Small intestine (tissue), 7 donors: ENCODE measurements at regions not wholly inside any gene's neighbourhood (a gene's known extent, or its start where the extent isn't known, plus 50 kb on each side); places are given as distances from the start of the nearest gene placed in this dataset.

Experiments used
- DNase-seq, 2 donors: peaks; one replicate each; pipeline versions ENCODE4 v3.0.0 to v3.0.0-alpha.2; 2013
- FAIRE-seq: peaks from 2 replicates; lab custom pipeline; 2012; peaks lifted over from hg19 to GRCh38; lab: Jason Lieb, UNC
- H3K27ac ChIP-seq, 3 donors: one replicate each; pipeline ENCODE4 v1.5.1; 2013; ENCODE audit warnings: low read length in 2 of 3, mild to moderate bottlenecking in 2 of 3, control low read depth in 1 of 3, inconsistent platforms in 1 of 3, low read depth in 1 of 3, moderate library complexity in 1 of 3
- H3K27me3 ChIP-seq, 3 donors: one replicate each; pipeline ENCODE4 v1.6.1; 2013; ENCODE audit warnings: low read length in 3 of 3, inconsistent platforms in 1 of 3; ENCODE audit not compliant: control insufficient read depth in 3 of 3, insufficient read depth in 3 of 3
- H3K36me3 ChIP-seq, 3 donors: one replicate each; pipeline ENCODE4 v1.6.1; 2013; ENCODE audit warnings: low read length in 3 of 3, inconsistent platforms in 1 of 3, low read depth in 1 of 3, mild to moderate bottlenecking in 1 of 3, moderate library complexity in 1 of 3; ENCODE audit not compliant: control insufficient read depth in 3 of 3, insufficient read depth in 2 of 3
- H3K4me1 ChIP-seq, 3 donors: one replicate each; pipeline ENCODE4 v1.6.1; 2013; ENCODE audit warnings: low read length in 2 of 3, inconsistent platforms in 1 of 3, low read depth in 1 of 3, mild to moderate bottlenecking in 1 of 3, moderate library complexity in 1 of 3; ENCODE audit not compliant: control insufficient read depth in 3 of 3, insufficient read depth in 2 of 3
- H3K4me3 ChIP-seq, 3 donors: one replicate each; pipeline ENCODE4 v1.5.1; 2013; ENCODE audit warnings: low read length in 3 of 3, control low read depth in 1 of 3, inconsistent platforms in 1 of 3, low read depth in 1 of 3, mild to moderate bottlenecking in 1 of 3, moderate library complexity in 1 of 3
- H3K9me3 ChIP-seq, 2 donors: one replicate each; pipeline ENCODE4 v1.6.1; 2013; ENCODE audit warnings: low read depth in 1 of 2, low read length in 1 of 2; ENCODE audit not compliant: control insufficient read depth in 2 of 2, insufficient read depth in 1 of 2
- WGBS, 3 donors: extraction: QIAGEN DNeasy Blood & Tissue Kit; methylation state at CpG; one replicate each; pipeline ENCODE4 v1.1.7; 2013; 5-methylcytosine and 5-hydroxymethylcytosine counted together
- donor health status: healthy with polysubstance abuse.
- donor health status: control.
- donor health status: control.
- donor health status: Bipolar disorder and iron deficiency.
- donor health status: healthy.

GRCh38 chr1:5578690-5579089 is 413.5 kb downstream of the NPHP4 start:
- Histone ChIP-seq H3K4me3 (no peak overlapping the region), H3K9me3 (no peaks in the 10 kb centered on the region), H3K27me3 (no peaks in the 10 kb centered on the region), H3K4me1 (no peaks in the 10 kb centered on the region), H3K36me3 (no peaks in the 10 kb centered on the region), H3K27ac (no peak overlapping the region)
- FAIRE-seq (no peak), DNase-seq (no peak)
- WGBS, 3 donors: 73 to 78% (median 74%) methylated on average over 8 of the region's 8 CpGs

DNA sequence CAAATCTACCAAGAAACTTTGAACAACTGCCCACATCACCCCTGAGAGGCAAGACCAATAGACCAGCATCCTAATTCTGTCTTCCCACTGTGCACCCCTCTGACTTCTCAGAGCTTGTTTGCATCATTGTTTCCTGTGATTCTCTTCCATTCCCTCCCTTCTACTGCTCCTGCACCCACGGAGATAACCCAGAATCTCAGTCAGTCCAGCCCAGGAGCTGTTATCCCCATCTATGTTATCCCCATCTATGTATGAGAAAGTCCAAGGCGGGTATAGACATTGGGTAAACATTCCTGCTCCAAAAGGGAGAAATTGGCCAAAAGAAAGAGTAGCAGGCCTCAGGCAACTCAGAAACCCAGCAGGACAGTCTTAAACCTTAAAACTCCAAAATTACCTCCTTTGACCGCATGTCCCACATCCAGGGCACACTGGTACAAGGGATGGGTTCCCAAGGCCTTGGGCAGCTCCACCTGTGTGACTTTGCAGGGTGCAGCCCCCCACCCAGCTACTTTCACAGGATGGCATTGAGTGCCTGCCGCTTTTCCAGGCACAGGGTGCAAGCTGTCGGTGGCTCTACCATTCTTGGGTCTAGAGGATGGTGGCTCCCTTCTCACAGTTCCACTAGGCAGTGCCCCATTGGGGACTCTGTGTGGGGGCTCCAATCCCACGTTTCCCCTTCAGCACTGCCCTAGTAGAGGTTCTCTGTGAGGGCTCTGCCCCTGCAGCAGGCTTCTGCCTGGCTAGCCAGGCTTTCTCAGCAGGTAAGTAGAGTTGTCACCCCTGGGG is 414.8 kb downstream of the NPHP4 start:
- DNase-seq (no peak), FAIRE-seq (no peak)
- no peaks in the 10 kb centered on the region for H3K27me3 ChIP-seq
- no peak overlapping the region for H3K27ac ChIP-seq
- H3K4me1 ChIP-seq: no peaks in the 10 kb centered on the region
- H3K9me3 ChIP-seq: no peaks in the 10 kb centered on the region
- H3K4me3 ChIP-seq: no peak overlapping the region
- no peaks in the 10 kb centered on the region for H3K36me3 ChIP-seq
- WGBS, 3 donors: 57 to 61% (median 60%) methylated on average over 6 of the region's 6 CpGs

DNA sequence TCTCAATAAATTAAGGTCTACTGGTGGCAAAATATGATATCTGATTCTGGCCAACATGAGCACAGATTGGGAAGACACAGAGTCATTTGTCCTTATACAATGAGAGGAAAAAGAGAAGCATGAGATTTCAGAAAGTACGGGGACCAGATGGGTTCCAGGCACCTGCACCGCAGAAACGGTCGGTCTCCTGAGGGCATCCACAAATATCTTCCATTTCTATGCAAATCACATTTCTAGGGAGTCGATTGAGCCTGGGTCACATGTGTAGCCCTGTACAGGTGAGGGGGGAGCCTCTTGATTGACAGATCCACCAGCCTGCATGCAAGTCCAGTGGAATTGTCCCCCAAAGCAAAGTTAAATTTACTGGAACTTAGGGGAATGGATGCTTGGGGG is 415.6 kb downstream of the NPHP4 start:
- Histone ChIP-seq H3K27ac (no peak overlapping the region), H3K9me3 (no peaks in the 10 kb centered on the region), H3K36me3 (no peaks in the 10 kb centered on the region), H3K27me3 (no peaks in the 10 kb centered on the region), H3K4me3 (no peak overlapping the region), H3K4me1 (no peaks in the 10 kb centered on the region)
- FAIRE-seq (no peak), DNase-seq (no peak)
- WGBS, 3 donors: 81 to 85% (median 84%) methylated on average over 5 of the region's 5 CpGs

DNA sequence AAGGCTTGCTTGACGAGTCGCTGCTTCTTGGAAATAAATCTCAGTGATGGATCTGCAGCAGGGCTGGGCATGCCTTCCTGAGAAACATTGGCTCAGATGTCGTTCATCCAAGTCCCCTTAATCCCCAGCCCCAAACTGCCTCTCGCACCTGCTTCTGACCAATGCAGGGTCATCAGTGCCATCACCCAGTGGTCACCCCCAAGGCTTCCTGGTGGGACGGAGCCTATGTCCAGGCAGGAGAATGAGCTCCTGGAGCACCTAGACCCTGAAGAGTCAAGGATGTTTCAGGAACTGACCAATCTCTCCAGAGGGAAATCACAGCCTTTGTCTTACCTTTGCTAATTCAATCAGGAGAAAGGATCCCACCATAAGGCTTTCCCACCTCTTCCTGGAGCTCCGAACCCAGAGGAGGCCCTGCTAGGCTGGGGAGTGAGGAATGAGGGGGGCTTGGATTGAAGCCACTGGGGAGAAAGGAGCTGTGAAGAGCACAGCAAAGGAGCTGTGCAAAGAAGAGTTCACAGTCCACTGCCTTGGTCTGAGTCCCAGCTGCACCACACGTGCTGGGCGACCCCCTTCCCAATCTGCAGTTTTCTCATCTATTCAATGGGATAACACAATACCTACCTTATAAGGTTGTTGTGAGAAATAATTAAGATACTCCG is 416.1 kb downstream of the NPHP4 start:
- Histone ChIP-seq H3K4me1 (no peaks in the 10 kb centered on the region), H3K4me3 (no peak overlapping the region), H3K36me3 (no peaks in the 10 kb centered on the region), H3K27me3 (no peaks in the 10 kb centered on the region), H3K27ac (no peak overlapping the region), H3K9me3 (no peaks in the 10 kb centered on the region)
- 64 to 66% (median 65%) methylated on average over 9 of the region's 9 CpGs for WGBS, 3 donors
- FAIRE-seq: no peak
- DNase-seq: no peak

- 71 to 84% (median 76%) methylated on average over 5 of the region's 5 CpGs for WGBS, 3 donors
- FAIRE-seq (no peak), DNase-seq (no peak)
- Histone ChIP-seq H3K9me3 (no peaks in the 10 kb centered on the region), H3K36me3 (no peaks in the 10 kb centered on the region), H3K27ac (no peak overlapping the region), H3K4me3 (no peak overlapping the region), H3K27me3 (no peaks in the 10 kb centered on the region), H3K4me1 (no peaks in the 10 kb centered on the region)
Observed at GRCh38 chr1:5575396-5575940, 416.8 kb downstream of the NPHP4 start.

- WGBS, 3 donors: 17 to 48% (median 25%) methylated on average over 4 of the region's 4 CpGs
- Histone ChIP-seq H3K4me3 (no peak overlapping the region), H3K9me3 (no peaks in the 10 kb centered on the region), H3K36me3 (no peaks in the 10 kb centered on the region), H3K4me1 (no peaks in the 10 kb centered on the region), H3K27me3 (no peaks in the 10 kb centered on the region), H3K27ac (no peak overlapping the region)
- FAIRE-seq (no peak), DNase-seq (no peak)
Observed at GRCh38 chr1:5574641-5575040, 417.6 kb downstream of the NPHP4 start.

GRCh38 chr1:5572794-5573193 is 419.4 kb downstream of the NPHP4 start:
- FAIRE-seq: no peak
- no peaks in the 10 kb centered on the region for H3K9me3 ChIP-seq
- no peak overlapping the region for H3K4me3 ChIP-seq
- H3K4me1 ChIP-seq: no peaks in the 10 kb centered on the region
- WGBS, 3 donors: 67 to 73% (median 72%) methylated on average over 2 of the region's 2 CpGs
- no peak for DNase-seq
- no peak overlapping the region for H3K27ac ChIP-seq
- no peaks in the 10 kb centered on the region for H3K36me3 ChIP-seq
- no peaks in the 10 kb centered on the region for H3K27me3 ChIP-seq

GRCh38 chr1:5571861-5572401 is 420.3 kb downstream of the NPHP4 start:
- FAIRE-seq (no peak), DNase-seq (no peak)
- no peaks in the 10 kb centered on the region for H3K36me3 ChIP-seq
- H3K27me3 ChIP-seq: no peaks in the 10 kb centered on the region
- no peaks in the 10 kb centered on the region for H3K9me3 ChIP-seq
- no peaks in the 10 kb centered on the region for H3K4me1 ChIP-seq
- H3K4me3 ChIP-seq: no peak overlapping the region
- 81 to 88% (median 84%) methylated on average over 11 of the region's 11 CpGs for WGBS, 3 donors
- H3K27ac ChIP-seq: no peak overlapping the region
